Astrocyte (in vitro differentiated cells and primary cell): ENCODE measurements at regions not wholly inside any gene's neighbourhood (a gene's known extent, or its start where the extent isn't known, plus 50 kb on each side); places are given as distances from the start of the nearest gene placed in this dataset.

Experiments
- DNase-seq: peaks from one replicate; pipeline ENCODE4 v3.0.0-alpha.2; 2010; ENCODE audit warnings: low read depth
- FAIRE-seq: peaks from 2 replicates; lab custom pipeline; 2011; peaks lifted over from hg19 to GRCh38; lab: Jason Lieb, UNC
- H2AFZ ChIP-seq: 2 replicates; pipeline ENCODE4 v1.6.0; 2012; ENCODE audit warnings: low read depth, low read length, inconsistent platforms
- H3K27ac ChIP-seq: 2 replicates; pipeline ENCODE4 v1.5.1; 2011; ENCODE audit warnings: low read depth, low read length, inconsistent platforms
- H3K27me3 ChIP-seq: 2 replicates; pipeline ENCODE4 v1.6.0; 2011; ENCODE audit warnings: low read length, inconsistent platforms; ENCODE audit not compliant: insufficient read depth
- H3K36me3 ChIP-seq: 2 replicates; pipeline ENCODE4 v1.5.1; 2011; ENCODE audit warnings: low read length, inconsistent platforms; ENCODE audit not compliant: insufficient read depth
- H3K4me1 ChIP-seq: 2 replicates; pipeline ENCODE4 v1.5.1; 2011; ENCODE audit warnings: low read length, inconsistent platforms; ENCODE audit not compliant: insufficient read depth
- H3K4me2 ChIP-seq: 2 replicates; pipeline ENCODE4 v1.6.0; 2012; ENCODE audit warnings: low read length, inconsistent platforms
- H3K4me3 ChIP-seq: 2 replicates; pipeline ENCODE4 v1.5.1; 2011; ENCODE audit warnings: low read depth, mild to moderate bottlenecking, low read length, inconsistent platforms; ENCODE audit not compliant: insufficient read depth
- H3K79me2 ChIP-seq: 2 replicates; pipeline ENCODE4 v1.6.0; 2012; ENCODE audit warnings: mild to moderate bottlenecking, low read length, inconsistent platforms; ENCODE audit not compliant: insufficient read depth
- H3K9ac ChIP-seq: 2 replicates; pipeline ENCODE4 v1.6.0; 2012; ENCODE audit warnings: mild to moderate bottlenecking, low read length, inconsistent platforms
- H3K9me3 ChIP-seq: 2 replicates; pipeline ENCODE4 v1.5.1; 2012; ENCODE audit warnings: low read depth, mild to moderate bottlenecking, low read length, inconsistent platforms; ENCODE audit not compliant: insufficient read depth
- H4K20me1 ChIP-seq: 2 replicates; pipeline ENCODE4 v1.6.0; 2012; ENCODE audit warnings: low read length, inconsistent platforms; ENCODE audit not compliant: insufficient read depth
- H3K27ac Mint-ChIP-seq: one replicate; pipeline ENCODE4 v1.8.0; 2021; ENCODE audit warnings: mild to moderate bottlenecking, mixed read lengths; ENCODE audit not compliant: unreplicated experiment
- H3K27me3 Mint-ChIP-seq: one replicate; pipeline ENCODE4 v1.8.0; 2021; ENCODE audit warnings: low read depth, mixed read lengths; ENCODE audit not compliant: unreplicated experiment
- H3K36me3 Mint-ChIP-seq: one replicate; pipeline ENCODE4 v1.8.0; 2021; ENCODE audit warnings: low read depth, mixed read lengths; ENCODE audit not compliant: unreplicated experiment
- H3K4me1 Mint-ChIP-seq: one replicate; pipeline ENCODE4 v1.8.0; 2021; ENCODE audit warnings: low read depth, mixed read lengths; ENCODE audit not compliant: unreplicated experiment
- H3K4me3 Mint-ChIP-seq: one replicate; pipeline ENCODE4 v1.8.0; 2021; ENCODE audit warnings: mild to moderate bottlenecking, moderate library complexity, mixed read lengths; ENCODE audit not compliant: unreplicated experiment
- H3K9me3 Mint-ChIP-seq: one replicate; pipeline ENCODE4 v1.8.0; 2021; ENCODE audit warnings: mild to moderate bottlenecking, mixed read lengths; ENCODE audit not compliant: unreplicated experiment
- EZH2 ChIP-seq: IDR thresholded peaks from 2 replicates; pipeline ENCODE4 v1.6.1; 2012; ENCODE audit warnings: mild to moderate bottlenecking, low read length, inconsistent platforms; ENCODE audit not compliant: insufficient read depth
- TF ChIP-seq, protein P1 (sequence below): IDR thresholded peaks from 2 replicates; pipeline ENCODE4 v1.5.1; 2011; ENCODE audit warnings: low read depth, mild to moderate bottlenecking, inconsistent platforms, low read length, moderate library complexity; ENCODE audit not compliant: insufficient read depth

DNA sequence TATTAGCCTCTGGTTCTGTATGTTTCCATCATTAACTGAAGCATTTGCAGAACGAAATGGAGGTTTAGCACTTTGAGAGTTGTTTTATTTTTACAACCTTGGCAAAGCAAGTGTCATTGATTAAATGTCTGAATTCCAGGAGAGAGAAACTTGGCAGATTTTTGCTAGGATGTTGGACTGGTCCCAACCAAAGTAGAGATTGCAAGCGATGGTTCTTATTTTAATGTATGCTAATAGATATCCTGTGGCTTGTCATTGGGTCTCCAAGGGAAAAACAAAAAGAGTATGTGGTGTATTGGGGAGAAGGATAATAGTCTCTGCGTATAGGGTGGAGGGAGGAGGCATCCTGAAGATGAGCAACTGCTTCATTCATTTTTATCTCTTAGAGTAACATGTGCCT is 457.2 kb upstream of the RUNX1 start:
- Histone ChIP-seq H2AFZ (no peak overlapping the region), H3K4me2 (no peak overlapping the region), H3K4me3 (no peak overlapping the region), H3K27me3 (no peaks in the 10 kb centered on the region), H3K9ac (no peak overlapping the region), H3K27ac (no peak overlapping the region), H3K36me3 (no peaks in the 10 kb centered on the region), H3K9me3 (no peaks in the 10 kb centered on the region), H4K20me1 (no peaks in the 10 kb centered on the region), H3K79me2 (no peaks in the 10 kb centered on the region), H3K4me1 (peaks cover 7% of the 10 kb centered on the region)
- Mint-ChIP-seq H3K27me3 (no peaks in the 10 kb centered on the region), H3K9me3 (no peaks in the 10 kb centered on the region), H3K36me3 (no peaks in the 10 kb centered on the region), H3K27ac (no peak overlapping the region), H3K4me3 (no peak overlapping the region), H3K4me1 (peaks cover 47% of the 10 kb centered on the region)
- FAIRE-seq: no peak
- TF ChIP-seq EZH2: no peak
- TF ChIP-seq, protein P1, sequence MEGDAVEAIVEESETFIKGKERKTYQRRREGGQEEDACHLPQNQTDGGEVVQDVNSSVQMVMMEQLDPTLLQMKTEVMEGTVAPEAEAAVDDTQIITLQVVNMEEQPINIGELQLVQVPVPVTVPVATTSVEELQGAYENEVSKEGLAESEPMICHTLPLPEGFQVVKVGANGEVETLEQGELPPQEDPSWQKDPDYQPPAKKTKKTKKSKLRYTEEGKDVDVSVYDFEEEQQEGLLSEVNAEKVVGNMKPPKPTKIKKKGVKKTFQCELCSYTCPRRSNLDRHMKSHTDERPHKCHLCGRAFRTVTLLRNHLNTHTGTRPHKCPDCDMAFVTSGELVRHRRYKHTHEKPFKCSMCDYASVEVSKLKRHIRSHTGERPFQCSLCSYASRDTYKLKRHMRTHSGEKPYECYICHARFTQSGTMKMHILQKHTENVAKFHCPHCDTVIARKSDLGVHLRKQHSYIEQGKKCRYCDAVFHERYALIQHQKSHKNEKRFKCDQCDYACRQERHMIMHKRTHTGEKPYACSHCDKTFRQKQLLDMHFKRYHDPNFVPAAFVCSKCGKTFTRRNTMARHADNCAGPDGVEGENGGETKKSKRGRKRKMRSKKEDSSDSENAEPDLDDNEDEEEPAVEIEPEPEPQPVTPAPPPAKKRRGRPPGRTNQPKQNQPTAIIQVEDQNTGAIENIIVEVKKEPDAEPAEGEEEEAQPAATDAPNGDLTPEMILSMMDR: no peak
- peak; percentile 84 for DNase-seq

DNA sequence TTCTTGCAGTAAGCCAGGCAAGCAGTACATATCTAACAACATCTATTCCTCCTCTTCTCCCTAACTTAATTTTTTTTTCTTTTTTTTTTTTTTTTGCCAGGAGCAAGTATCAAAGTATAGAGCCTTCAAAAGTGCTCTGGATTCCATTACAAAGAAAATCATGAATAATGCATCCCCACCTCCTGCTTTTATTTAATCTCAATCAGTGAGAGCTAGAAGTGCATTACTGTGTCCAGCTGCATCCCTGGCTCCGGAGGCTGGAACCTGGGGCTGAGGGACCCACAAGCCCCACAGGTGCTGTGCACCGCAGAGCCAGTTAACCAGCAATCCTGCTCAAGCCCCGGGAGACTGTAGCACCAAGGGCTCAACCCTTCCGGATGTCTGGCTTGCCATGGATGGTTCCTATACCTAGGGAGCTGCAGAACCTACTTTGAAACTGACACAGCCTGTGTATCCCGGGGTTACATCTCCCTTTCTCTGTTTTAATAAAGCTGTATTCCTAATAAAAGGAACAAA is 455.9 kb upstream of the RUNX1 start:
- FAIRE-seq: no peak
- no peak for DNase-seq
- H3K79me2 ChIP-seq: no peaks in the 10 kb centered on the region
- H3K27ac Mint-ChIP-seq: no peak overlapping the region
- H3K9me3 ChIP-seq: no peaks in the 10 kb centered on the region
- H3K4me3 ChIP-seq: no peak overlapping the region
- no peaks in the 10 kb centered on the region for H3K36me3 ChIP-seq
- H3K4me3 Mint-ChIP-seq: no peak overlapping the region
- no peaks in the 10 kb centered on the region for H3K36me3 Mint-ChIP-seq
- no peaks in the 10 kb centered on the region for H3K9me3 Mint-ChIP-seq
- no peaks in the 10 kb centered on the region for H3K4me1 ChIP-seq
- peaks cover 39% of the 10 kb centered on the region for H3K4me1 Mint-ChIP-seq
- no peak for TF ChIP-seq EZH2
- TF ChIP-seq, protein P1: no peak
- no peak overlapping the region for H3K4me2 ChIP-seq
- H2AFZ ChIP-seq: no peak overlapping the region
- no peak overlapping the region for H3K27ac ChIP-seq
- no peak overlapping the region for H3K9ac ChIP-seq
- no peaks in the 10 kb centered on the region for H3K27me3 ChIP-seq
- H4K20me1 ChIP-seq: no peaks in the 10 kb centered on the region
- H3K27me3 Mint-ChIP-seq: no peaks in the 10 kb centered on the region

DNA sequence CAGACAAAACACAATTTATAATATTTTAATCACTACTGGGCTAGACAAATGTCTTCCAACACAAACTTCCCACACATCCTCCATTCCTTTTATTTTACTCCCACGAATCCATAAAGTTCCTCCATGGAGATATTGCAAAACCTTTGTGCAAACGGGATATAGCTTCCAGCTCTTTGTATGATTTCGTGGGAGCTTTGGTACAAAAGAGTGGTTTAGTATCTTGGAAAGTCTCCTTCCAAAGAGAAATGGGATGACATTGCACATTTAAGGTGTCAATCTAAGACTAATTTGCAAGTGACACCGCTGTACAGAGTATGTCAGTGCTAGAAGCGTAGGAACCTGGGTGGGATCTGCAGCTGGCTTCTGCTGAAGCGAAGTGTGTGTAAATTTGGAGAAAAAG is 455.2 kb upstream of the RUNX1 start:
- H4K20me1 ChIP-seq: no peaks in the 10 kb centered on the region
- H3K27ac Mint-ChIP-seq: no peak overlapping the region
- H3K9me3 Mint-ChIP-seq: no peaks in the 10 kb centered on the region
- no peaks in the 10 kb centered on the region for H3K27me3 ChIP-seq
- H3K9ac ChIP-seq: no peak overlapping the region
- no peak overlapping the region for H3K4me3 ChIP-seq
- no peak overlapping the region for H2AFZ ChIP-seq
- no peak overlapping the region for H3K4me3 Mint-ChIP-seq
- H3K27me3 Mint-ChIP-seq: no peaks in the 10 kb centered on the region
- H3K4me1 Mint-ChIP-seq: peaks cover 36% of the 10 kb centered on the region
- DNase-seq (peak; percentile 45), FAIRE-seq (no peak)
- no peaks in the 10 kb centered on the region for H3K9me3 ChIP-seq
- H3K4me1 ChIP-seq: no peaks in the 10 kb centered on the region
- H3K36me3 Mint-ChIP-seq: no peaks in the 10 kb centered on the region
- no peaks in the 10 kb centered on the region for H3K79me2 ChIP-seq
- no peak overlapping the region for H3K4me2 ChIP-seq
- no peak overlapping the region for H3K27ac ChIP-seq
- no peaks in the 10 kb centered on the region for H3K36me3 ChIP-seq
- no peak for TF ChIP-seq EZH2
- TF ChIP-seq, protein P1: no peak
